ENCODE measurements at regions not wholly inside any gene's neighbourhood (a gene's known extent, or its start where the extent isn't known, plus 50 kb on each side); places are given as distances from the start of the nearest gene placed in this dataset.
A peak's percentile ranks its signal among the peaks of the same experiment; 100 is the strongest.

DNA sequence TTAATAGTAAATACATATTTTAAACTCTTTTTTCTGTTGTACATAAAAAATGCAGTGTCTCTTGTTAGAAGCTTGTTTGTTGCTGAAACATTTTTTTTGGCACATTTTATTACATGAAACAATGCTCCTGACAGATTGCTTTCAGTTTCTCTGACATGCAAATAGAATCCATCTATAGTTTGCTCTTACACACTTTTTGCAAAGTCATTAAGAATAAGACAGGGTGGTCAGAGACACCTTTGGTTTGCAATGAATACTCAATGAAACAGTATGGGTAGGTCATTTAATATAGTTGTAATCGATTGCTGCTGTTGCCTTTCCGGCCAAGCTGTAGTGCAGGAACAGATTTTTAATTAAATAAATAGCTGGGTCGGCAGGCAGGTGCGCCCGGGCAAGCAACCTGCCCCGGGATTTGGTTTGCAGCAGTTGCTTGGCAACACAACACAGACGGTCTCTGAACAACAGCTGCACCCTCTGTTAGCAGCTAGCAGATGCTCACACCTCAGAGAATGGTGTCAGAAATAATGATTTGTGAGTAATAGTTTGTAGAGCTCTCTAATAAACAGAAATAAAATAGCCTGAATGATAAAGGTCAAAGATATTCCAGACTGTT lies 115.7 kb upstream of the CACNA2D1 start:
- Histone ChIP-seq H3K27me3 (replicated peaks) (no peaks in the 10 kb centered on the region), H3K4me3 (ENCODE audit: low read depth, low read length) (no peak overlapping the region), H3K36me3 (replicated peaks) (no peaks in the 10 kb centered on the region), H3K27ac (no peak overlapping the region)
- TF ChIP-seq, protein P1, sequence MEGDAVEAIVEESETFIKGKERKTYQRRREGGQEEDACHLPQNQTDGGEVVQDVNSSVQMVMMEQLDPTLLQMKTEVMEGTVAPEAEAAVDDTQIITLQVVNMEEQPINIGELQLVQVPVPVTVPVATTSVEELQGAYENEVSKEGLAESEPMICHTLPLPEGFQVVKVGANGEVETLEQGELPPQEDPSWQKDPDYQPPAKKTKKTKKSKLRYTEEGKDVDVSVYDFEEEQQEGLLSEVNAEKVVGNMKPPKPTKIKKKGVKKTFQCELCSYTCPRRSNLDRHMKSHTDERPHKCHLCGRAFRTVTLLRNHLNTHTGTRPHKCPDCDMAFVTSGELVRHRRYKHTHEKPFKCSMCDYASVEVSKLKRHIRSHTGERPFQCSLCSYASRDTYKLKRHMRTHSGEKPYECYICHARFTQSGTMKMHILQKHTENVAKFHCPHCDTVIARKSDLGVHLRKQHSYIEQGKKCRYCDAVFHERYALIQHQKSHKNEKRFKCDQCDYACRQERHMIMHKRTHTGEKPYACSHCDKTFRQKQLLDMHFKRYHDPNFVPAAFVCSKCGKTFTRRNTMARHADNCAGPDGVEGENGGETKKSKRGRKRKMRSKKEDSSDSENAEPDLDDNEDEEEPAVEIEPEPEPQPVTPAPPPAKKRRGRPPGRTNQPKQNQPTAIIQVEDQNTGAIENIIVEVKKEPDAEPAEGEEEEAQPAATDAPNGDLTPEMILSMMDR (IDR thresholded peaks at IDR 0.05; ENCODE audit: low read depth, low read length, missing control alignments): no peak
- in situ Hi-C loops (cut with HindIII; ENCODE audit: low pct_ligation_motif_present, low sequenced_read_pairs): no loop called here
- DNase-seq: no peak

DNA sequence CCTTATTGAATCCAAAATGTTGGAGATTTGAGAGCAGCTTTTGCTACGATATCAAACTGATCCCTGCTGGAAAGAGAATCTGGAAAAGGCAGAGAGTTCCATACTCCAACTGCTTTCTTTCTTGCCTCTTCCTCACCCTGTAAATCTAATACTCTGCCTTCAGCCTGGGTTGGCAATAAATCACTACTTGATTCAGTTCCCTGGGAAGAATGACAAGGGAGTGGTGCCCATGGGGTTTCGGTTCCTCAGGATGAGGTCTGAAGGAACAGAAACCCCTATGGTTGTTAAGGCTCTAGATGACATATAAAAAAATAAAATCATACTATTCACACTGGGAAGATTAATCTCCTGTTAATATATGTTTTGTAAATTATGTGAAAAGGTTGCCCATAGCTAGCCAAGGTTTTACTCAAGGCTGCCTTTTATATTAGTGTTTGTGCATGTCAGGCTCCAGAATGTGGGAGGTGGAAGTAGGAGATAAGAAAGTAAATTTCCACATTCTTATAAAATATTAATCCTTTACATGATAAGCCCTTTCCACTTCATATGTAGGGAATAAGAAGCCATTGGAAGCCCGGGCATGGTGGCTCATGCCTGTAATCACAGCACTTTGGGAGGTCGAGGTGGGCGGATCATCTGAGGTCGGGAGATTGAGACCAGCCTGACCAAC lies 106.2 kb upstream of the CACNA2D1 start:
- DNase-seq: no peak
- H3K27ac ChIP-seq: no peak overlapping the region
- no peaks in the 10 kb centered on the region for H3K36me3 ChIP-seq (replicated peaks)
- in situ Hi-C loops (cut with HindIII; ENCODE audit: low pct_ligation_motif_present, low sequenced_read_pairs): no loop called here
- TF ChIP-seq, protein P1 (IDR thresholded peaks at IDR 0.05; ENCODE audit: low read depth, low read length, missing control alignments): no peak
- H3K27me3 ChIP-seq (replicated peaks): no peaks in the 10 kb centered on the region
- no peak overlapping the region for H3K4me3 ChIP-seq (ENCODE audit: low read depth, low read length)

DNA sequence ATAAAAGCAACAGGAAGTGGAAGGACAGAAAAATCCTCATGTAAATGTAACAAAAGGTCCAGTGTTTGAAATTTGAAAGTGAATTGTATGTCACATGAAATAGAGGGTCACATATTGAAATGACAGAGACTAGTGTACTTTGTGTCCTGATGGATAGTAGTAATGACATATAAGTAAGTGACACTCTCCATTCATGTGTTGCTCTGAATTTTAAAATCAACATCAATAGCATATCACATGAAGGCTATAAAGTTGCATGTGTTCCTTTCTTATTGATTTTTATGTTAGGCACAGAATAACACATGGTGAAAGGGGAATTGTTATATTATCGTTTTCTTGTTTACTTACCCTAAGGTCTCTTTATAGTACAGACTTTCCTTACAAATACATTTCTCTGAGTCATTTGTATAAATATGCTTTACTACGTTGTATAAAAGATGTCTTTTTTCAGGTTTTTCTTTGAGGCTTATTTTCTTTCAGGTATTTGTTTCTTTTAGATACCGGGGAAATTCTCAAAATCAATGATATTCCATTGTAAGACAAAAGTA lies 104.6 kb upstream of the CACNA2D1 start:
- TF ChIP-seq, protein P1 (IDR thresholded peaks at IDR 0.05; ENCODE audit: low read depth, low read length, missing control alignments): no peak
- no peak for DNase-seq
- no peaks in the 10 kb centered on the region for H3K36me3 ChIP-seq (replicated peaks)
- in situ Hi-C loops (cut with HindIII; ENCODE audit: low pct_ligation_motif_present, low sequenced_read_pairs): no loop called here
- no peak overlapping the region for H3K27ac ChIP-seq
- H3K4me3 ChIP-seq (ENCODE audit: low read depth, low read length): no peak overlapping the region
- no peaks in the 10 kb centered on the region for H3K27me3 ChIP-seq (replicated peaks)

DNA sequence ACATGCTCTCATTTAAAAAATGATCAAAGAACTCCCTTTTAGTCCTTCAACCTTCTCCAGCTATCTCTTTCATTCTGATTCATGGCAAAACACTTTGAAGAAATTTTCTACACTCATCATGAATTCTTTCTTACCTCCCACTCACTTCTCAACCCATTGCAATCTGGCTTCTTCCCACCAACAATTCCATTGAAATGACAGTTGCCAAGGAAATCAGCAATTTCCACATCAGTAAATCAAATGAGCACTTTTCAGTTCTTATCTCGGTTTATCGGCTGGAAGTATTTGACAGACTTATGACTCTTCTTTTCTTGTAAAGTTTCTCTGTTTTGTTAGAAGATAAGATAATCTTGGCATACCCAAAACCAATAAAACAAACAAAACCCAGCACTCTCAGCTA lies 99.1 kb upstream of the CACNA2D1 start:
- H3K36me3 ChIP-seq (replicated peaks): no peaks in the 10 kb centered on the region
- in situ Hi-C loops (cut with HindIII; ENCODE audit: low pct_ligation_motif_present, low sequenced_read_pairs): no loop called here
- H3K27ac ChIP-seq: peak overlapping the region; percentile 72
- no peak overlapping the region for H3K4me3 ChIP-seq (ENCODE audit: low read depth, low read length)
- peak; percentile 92 for DNase-seq
- TF ChIP-seq, protein P1 (IDR thresholded peaks at IDR 0.05; ENCODE audit: low read depth, low read length, missing control alignments): no peak
- no peaks in the 10 kb centered on the region for H3K27me3 ChIP-seq (replicated peaks)

DNA sequence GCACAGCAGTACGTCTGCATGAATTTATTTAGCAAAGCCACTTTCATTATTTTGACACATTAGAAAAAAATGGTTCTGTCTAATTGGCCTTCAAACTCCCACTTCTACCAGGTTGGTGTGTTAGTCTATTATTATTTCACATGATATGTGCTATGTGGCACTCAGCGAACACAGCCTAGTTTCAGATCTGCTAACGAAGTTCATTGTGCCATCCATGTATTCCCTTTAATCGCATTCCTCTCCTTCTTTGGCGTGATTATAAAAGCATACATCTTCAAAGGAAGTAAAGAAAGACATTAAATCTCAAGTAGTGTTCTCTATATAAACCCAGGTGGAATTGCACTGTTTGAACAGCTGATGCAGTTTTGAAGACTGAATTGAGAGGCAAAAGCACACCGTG lies 96.4 kb upstream of the CACNA2D1 start:
- no peak for DNase-seq
- no peaks in the 10 kb centered on the region for H3K27me3 ChIP-seq (replicated peaks)

More for the DNA sequence above, 96.4 kb upstream of the CACNA2D1 start:
- no peak overlapping the region for H3K4me3 ChIP-seq (ENCODE audit: low read depth, low read length)
- H3K27ac ChIP-seq: no peak overlapping the region
- TF ChIP-seq, protein P1 (IDR thresholded peaks at IDR 0.05; ENCODE audit: low read depth, low read length, missing control alignments): no peak
- in situ Hi-C loops (cut with HindIII; ENCODE audit: low pct_ligation_motif_present, low sequenced_read_pairs): no loop called here
- no peaks in the 10 kb centered on the region for H3K36me3 ChIP-seq (replicated peaks)

Measured in brain microvascular endothelial cell (primary cell).